Pulmonary artery endothelial cell (primary cell): ENCODE measurements at regions not wholly inside any gene's neighbourhood (a gene's known extent, or its start where the extent isn't known, plus 50 kb on each side); places are given as distances from the start of the nearest gene placed in this dataset.

Experiments
- DNase-seq: peaks from one replicate; pipeline ENCODE4 v3.0.0-alpha.2; 2011; ENCODE audit warnings: low read depth, low spot score

DNA sequence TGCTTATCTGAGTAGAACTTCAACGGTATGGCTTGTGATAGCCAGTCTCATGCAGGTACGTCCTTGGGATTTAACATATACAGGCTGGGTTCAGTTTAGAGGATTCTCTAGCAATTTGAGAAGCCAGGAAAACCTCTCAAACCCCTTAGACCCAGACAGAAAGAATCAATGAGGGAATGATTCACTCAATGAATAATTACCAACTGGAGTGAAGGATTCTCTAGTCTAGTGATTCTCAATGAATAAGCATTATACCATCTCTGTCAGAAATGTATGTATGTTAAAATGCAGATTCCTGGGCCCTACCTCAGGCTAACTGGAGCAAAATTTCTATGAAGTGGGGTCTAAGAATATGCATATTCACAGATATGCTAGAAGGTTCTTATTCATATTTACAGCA lies 54.5 kb upstream of the APP start:
- no peak for DNase-seq

DNA sequence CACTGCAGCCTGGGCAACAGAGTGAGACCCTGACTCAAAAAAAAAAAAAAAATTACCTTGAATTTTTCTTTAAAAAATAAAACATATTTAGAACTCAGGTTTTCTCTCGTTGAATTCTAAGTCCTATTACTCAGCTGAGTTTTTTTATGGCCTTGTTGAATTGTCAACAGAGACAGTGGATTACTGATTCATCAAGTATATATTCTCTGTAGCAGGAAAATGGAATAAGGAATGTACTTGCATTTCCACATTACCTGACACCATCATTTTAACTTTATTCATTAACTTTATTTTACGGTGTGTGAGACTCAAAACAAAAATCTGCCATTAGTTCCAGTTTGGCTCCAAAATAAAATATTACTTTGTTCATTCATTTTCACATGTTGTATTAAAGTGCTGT lies 53.8 kb upstream of the APP start:
- no peak for DNase-seq
